GM10266 (cell line): ENCODE measurements at regions not wholly inside any gene's neighbourhood (a gene's known extent, or its start where the extent isn't known, plus 50 kb on each side); places are given as distances from the start of the nearest gene placed in this dataset.

ENCODE experiments used
- DNase-seq: peaks from one replicate; pipeline ENCODE4 v3.0.0; 2012; ENCODE audit errors: extremely low spot score
- TF ChIP-seq, protein P1 (sequence below): IDR thresholded peaks from 2 replicates; pipeline ENCODE4 v1.5.1; 2012; ENCODE audit warnings: mild to moderate bottlenecking, low read depth; ENCODE audit not compliant: control insufficient read depth, insufficient read depth; ENCODE audit errors: missing control alignments

GRCh38 chr13:109385242-109385560 is 401.2 kb downstream of the IRS2 start:
- DNase-seq = no peak
- TF ChIP-seq, protein P1, sequence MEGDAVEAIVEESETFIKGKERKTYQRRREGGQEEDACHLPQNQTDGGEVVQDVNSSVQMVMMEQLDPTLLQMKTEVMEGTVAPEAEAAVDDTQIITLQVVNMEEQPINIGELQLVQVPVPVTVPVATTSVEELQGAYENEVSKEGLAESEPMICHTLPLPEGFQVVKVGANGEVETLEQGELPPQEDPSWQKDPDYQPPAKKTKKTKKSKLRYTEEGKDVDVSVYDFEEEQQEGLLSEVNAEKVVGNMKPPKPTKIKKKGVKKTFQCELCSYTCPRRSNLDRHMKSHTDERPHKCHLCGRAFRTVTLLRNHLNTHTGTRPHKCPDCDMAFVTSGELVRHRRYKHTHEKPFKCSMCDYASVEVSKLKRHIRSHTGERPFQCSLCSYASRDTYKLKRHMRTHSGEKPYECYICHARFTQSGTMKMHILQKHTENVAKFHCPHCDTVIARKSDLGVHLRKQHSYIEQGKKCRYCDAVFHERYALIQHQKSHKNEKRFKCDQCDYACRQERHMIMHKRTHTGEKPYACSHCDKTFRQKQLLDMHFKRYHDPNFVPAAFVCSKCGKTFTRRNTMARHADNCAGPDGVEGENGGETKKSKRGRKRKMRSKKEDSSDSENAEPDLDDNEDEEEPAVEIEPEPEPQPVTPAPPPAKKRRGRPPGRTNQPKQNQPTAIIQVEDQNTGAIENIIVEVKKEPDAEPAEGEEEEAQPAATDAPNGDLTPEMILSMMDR = no peak

- DNase-seq = no peak
- TF ChIP-seq, protein P1 = no peak
These were observed 401.7 kb downstream of the IRS2 start for GRCh38 chr13:109384491-109385241.

DNA sequence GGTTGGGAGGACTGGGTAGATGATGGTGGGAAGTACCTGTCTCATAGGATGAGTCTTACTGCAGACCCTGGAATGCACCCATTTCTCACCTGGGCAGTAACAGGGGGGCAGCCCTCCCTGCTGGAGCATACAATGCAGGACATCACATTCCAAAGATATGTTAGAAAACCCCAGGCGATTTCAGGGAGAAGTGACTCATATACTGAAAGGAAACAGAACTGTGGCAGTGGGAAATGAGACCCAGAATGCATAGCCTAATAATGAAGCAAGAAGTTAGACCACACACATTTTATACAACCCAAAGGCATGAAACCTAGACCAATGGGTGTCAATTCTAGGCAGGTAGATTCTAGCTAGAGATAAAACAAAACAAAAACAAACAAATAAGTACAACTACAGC is 402.7 kb downstream of the IRS2 start:
- DNase-seq = no peak
- TF ChIP-seq, protein P1 = no peak

GRCh38 chr13:109381546-109382180 is 404.7 kb downstream of the IRS2 start:
- no peak for DNase-seq
- TF ChIP-seq, protein P1 = no peak

DNA sequence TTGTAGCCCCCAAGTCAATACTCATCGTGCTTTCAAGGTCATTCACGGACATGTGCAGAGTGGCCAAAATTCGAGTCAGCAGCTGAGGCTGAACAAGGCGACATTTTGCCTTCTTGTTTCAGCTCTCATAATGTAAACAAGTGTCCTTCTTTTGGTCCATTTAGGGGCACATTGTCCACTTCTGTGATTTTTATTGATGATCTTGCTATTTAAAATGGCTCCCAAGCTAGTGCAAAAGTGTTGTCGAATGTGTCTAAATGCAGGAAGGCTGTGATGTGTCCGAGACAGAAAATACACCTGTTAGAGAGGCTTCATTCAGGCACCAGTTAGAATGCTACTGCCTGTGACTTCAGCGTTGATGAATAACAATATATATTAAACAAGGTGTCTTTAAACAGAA is 405.9 kb downstream of the IRS2 start:
- TF ChIP-seq, protein P1 = no peak

GRCh38 chr13:109379930-109380329 is 406.5 kb downstream of the IRS2 start:
- DNase-seq = no peak
- TF ChIP-seq, protein P1 = no peak

More for the DNA sequence above, 405.9 kb downstream of the IRS2 start:
- no peak for DNase-seq

DNA sequence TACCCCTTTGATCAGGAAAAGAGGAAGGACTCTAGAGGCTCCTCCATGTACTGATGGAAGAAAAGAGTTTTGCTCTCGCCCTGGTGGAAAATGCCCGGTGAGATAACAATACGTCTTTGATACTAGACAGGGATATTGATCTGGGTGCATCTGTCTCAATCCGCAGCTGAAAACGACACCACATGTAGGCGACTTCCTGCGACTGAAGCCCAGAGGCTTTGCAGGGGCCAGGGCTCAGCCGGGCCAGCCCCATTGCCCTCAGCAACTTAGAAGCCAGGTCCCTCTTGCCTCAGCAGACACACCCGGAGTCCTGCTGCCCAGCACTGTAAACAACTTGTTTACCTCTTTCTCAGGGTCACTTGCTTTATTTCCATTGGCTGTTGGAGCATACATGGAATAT is 409.4 kb downstream of the IRS2 start:
- TF ChIP-seq, protein P1 = no peak
- DNase-seq = no peak
